K562 (cell line): ENCODE measurements at regions not wholly inside any gene's neighbourhood (a gene's known extent, or its start where the extent isn't known, plus 50 kb on each side); places are given as distances from the start of the nearest gene placed in this dataset.

Experiments
- CTCF ChIP-seq, 3 experiments: IDR thresholded peaks in 2 of 3; conservative IDR thresholded peaks in 1 of 3; 2 replicates each; pipeline ENCODE4 v1.5.1; 2011 to 2012; ENCODE audit warnings: low read length in 3 of 3, mild to moderate bottlenecking in 3 of 3, control low read depth in 2 of 3, improper control_type of control experiment in 1 of 3, inconsistent platforms in 1 of 3, low read depth in 1 of 3, mixed read lengths in 1 of 3, moderate library complexity in 1 of 3; ENCODE audit not compliant: insufficient read depth in 2 of 3
- HDAC8 ChIP-seq: fragments of 450-650 bp; IDR thresholded peaks from 2 replicates; pipeline ENCODE4 v1.6.1; 2016; ENCODE audit warnings: mild to moderate bottlenecking, missing genetic modification characterization, moderate library complexity, missing compliant biosample characterization
- L3MBTL2 ChIP-seq: fragments of 450-650 bp; IDR thresholded peaks from 2 replicates; pipeline ENCODE4 v1.6.1; 2016; ENCODE audit warnings: mild to moderate bottlenecking, moderate library complexity
- MYC ChIP-seq, 2 experiments: fragments of 250-450 bp in 1 of 2; sonication (Bioruptor Pico) in 1 of 2; IDR thresholded peaks; 2 replicates each; pipeline versions ENCODE4 v1.5.1 to v1.6.1; 2012 to 2021; ENCODE audit warnings: low read depth in 2 of 2, borderline replicate concordance in 1 of 2, improper control_type of control experiment in 1 of 2, low read length in 1 of 2, mild to moderate bottlenecking in 1 of 2, moderate library complexity in 1 of 2
- NELFE ChIP-seq: IDR thresholded peaks from 2 replicates; pipeline ENCODE4 v1.6.1; 2011; ENCODE audit warnings: mild to moderate bottlenecking; ENCODE audit not compliant: insufficient read depth, insufficient read length
- NR4A1 ChIP-seq, 2 experiments: fragments of 250-450 bp in 1 of 2; fragments of 450-650 bp in 1 of 2; sonication (Bioruptor Pico) in 1 of 2; IDR thresholded peaks; 2 replicates each; pipeline versions ENCODE4 v1.4.0 to v1.6.1; 2016 to 2020; ENCODE audit warnings: mild to moderate bottlenecking in 2 of 2, missing compliant biosample characterization in 1 of 2, missing genetic modification characterization in 1 of 2, moderate library complexity in 1 of 2
- PRDM10 ChIP-seq: fragments of 450-650 bp; IDR thresholded peaks from 2 replicates; pipeline ENCODE4 v1.6.1; 2018; ENCODE audit not compliant: partially characterized antibody
- RFX7 ChIP-seq: fragments of 250-450 bp; sonication (Bioruptor Pico); IDR thresholded peaks from 2 replicates; pipeline ENCODE4 v1.5.1; 2021; ENCODE audit warnings: mild to moderate bottlenecking
- TF ChIP-seq, protein P1 (sequence below): sonication (generic); formaldehyde crosslinking; IDR thresholded peaks from 2 replicates; pipeline ENCODE4 v1.8.0; 2023; ENCODE audit warnings: missing genetic modification reagents, mild to moderate bottlenecking, borderline replicate concordance

DNA sequence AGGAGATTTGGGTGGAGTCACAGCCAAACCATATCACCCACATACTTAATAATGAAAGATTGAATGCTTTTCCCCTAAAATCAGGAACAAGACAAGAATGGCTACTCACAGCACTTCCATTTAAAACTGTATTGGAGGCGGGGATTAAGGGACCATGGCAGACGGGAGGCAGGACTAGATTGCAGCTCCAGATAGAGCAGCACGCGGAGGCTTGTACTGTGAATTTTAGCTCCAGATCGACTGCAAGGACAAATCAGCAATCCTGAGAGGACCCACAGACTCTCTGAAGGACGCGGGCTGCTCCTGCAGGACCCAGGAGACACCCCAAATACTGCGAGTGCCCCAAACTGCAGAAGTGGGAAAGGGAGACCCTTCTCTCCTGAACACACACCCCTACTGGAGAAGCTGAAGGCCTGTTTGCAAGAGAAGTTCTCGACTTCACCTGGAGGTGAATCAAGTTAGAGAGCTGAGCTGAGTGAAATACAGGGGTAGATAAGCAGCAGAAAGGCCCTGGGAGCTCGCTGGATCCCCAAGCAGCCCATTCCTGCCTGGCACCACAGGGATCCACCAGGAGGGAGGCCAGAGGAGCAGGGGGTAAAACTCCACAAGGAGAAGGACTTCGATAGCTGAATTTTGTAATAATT lies 207.4 kb upstream of the INTU start (continued):
- 0 out of 6 replicates have a peak, but pooled peaks of 1 of the 3 experiments have one; percentile 11 for TF ChIP-seq CTCF (IDR thresholded peaks at IDR 0.05 in 2 of 3, conservative IDR thresholded peaks at IDR 0.05 in 1 of 3; ENCODE audit: insufficient read depth in 2 of 3, low read depth in 1 of 3, low read length in 3 of 3)
- no peak for TF ChIP-seq RFX7 (CRISPR knock-in tag)
- no peak for TF ChIP-seq PRDM10
- TF ChIP-seq, protein P1, sequence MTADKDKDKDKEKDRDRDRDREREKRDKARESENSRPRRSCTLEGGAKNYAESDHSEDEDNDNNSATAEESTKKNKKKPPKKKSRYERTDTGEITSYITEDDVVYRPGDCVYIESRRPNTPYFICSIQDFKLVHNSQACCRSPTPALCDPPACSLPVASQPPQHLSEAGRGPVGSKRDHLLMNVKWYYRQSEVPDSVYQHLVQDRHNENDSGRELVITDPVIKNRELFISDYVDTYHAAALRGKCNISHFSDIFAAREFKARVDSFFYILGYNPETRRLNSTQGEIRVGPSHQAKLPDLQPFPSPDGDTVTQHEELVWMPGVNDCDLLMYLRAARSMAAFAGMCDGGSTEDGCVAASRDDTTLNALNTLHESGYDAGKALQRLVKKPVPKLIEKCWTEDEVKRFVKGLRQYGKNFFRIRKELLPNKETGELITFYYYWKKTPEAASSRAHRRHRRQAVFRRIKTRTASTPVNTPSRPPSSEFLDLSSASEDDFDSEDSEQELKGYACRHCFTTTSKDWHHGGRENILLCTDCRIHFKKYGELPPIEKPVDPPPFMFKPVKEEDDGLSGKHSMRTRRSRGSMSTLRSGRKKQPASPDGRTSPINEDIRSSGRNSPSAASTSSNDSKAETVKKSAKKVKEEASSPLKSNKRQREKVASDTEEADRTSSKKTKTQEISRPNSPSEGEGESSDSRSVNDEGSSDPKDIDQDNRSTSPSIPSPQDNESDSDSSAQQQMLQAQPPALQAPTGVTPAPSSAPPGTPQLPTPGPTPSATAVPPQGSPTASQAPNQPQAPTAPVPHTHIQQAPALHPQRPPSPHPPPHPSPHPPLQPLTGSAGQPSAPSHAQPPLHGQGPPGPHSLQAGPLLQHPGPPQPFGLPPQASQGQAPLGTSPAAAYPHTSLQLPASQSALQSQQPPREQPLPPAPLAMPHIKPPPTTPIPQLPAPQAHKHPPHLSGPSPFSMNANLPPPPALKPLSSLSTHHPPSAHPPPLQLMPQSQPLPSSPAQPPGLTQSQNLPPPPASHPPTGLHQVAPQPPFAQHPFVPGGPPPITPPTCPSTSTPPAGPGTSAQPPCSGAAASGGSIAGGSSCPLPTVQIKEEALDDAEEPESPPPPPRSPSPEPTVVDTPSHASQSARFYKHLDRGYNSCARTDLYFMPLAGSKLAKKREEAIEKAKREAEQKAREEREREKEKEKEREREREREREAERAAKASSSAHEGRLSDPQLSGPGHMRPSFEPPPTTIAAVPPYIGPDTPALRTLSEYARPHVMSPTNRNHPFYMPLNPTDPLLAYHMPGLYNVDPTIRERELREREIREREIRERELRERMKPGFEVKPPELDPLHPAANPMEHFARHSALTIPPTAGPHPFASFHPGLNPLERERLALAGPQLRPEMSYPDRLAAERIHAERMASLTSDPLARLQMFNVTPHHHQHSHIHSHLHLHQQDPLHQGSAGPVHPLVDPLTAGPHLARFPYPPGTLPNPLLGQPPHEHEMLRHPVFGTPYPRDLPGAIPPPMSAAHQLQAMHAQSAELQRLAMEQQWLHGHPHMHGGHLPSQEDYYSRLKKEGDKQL = no peak
- 0 out of 2 replicates have a peak, but pooled peaks have one; percentile 30 for TF ChIP-seq MYC (IDR thresholded peaks at IDR 0.05; ENCODE audit: low read depth, low read length)
- TF ChIP-seq MYC (CRISPR knock-in tag; IDR thresholded peaks at IDR 0.05; ENCODE audit: borderline replicate concordance, low read depth) = no peak
- TF ChIP-seq HDAC8 (tag) = no peak
- TF ChIP-seq L3MBTL2 = peak; percentile 84
- TF ChIP-seq NELFE = no peak
- no peak for TF ChIP-seq NR4A1 (CRISPR knock-in tag; IDR thresholded peaks at IDR 0.05)
- no peak for TF ChIP-seq NR4A1 (tag; IDR thresholded peaks at IDR 0.05)
